ENCODE measurements at regions not wholly inside any gene's neighbourhood (a gene's known extent, or its start where the extent isn't known, plus 50 kb on each side); places are given as distances from the start of the nearest gene placed in this dataset.

- ATAC-seq, result no peak
- Histone ChIP-seq H2AFZ (peak overlapping the region; percentile 52; the same call in 1 of the 2 replicates), H3K36me3 (ENCODE audit: insufficient read depth) (no peaks in the 10 kb centered on the region), H3K79me2 (replicated peaks; ENCODE audit: insufficient read depth) (no peaks in the 10 kb centered on the region), H3K4me1 (ENCODE audit: insufficient read depth) (no peaks in the 10 kb centered on the region), H3K4me3 (no peak overlapping the region), H3K4me2 (no peak overlapping the region), H3K9me2 (ENCODE audit: insufficient read depth) (no peaks in the 10 kb centered on the region), H3K27me3 (ENCODE audit: insufficient read depth) (no peaks in the 10 kb centered on the region), H4K20me1 (replicated peaks; ENCODE audit: insufficient read depth) (no peaks in the 10 kb centered on the region), H3K27ac (ENCODE audit: low read depth) (no peak overlapping the region), H3F3A (replicated peaks; ENCODE audit: low read depth) (no peaks in the 10 kb centered on the region)
- no peak for TF ChIP-seq EZH2phosphoT487 (IDR thresholded peaks at IDR 0.05; ENCODE audit: unreplicated experiment)
- no peak for TF ChIP-seq ZNF331 (CRISPR knock-in tag; IDR thresholded peaks at IDR 0.05; ENCODE audit: low read depth)
- no peak for TF ChIP-seq REST (IDR thresholded peaks at IDR 0.05; ENCODE audit: unreplicated experiment)
- TF ChIP-seq EZH2 (IDR thresholded peaks at IDR 0.05; ENCODE audit: low read depth, unreplicated experiment), result no peak
- TF ChIP-seq POLR2AphosphoS5 (IDR thresholded peaks at IDR 0.05; ENCODE audit: low read depth), result no peak
- TF ChIP-seq NANOG (IDR thresholded peaks at IDR 0.05; ENCODE audit: borderline replicate concordance), result no peak
- TF ChIP-seq CREB1 (CRISPR knock-in tag; IDR thresholded peaks at IDR 0.05; ENCODE audit: low read depth), result no peak
- TF ChIP-seq, protein P1, sequence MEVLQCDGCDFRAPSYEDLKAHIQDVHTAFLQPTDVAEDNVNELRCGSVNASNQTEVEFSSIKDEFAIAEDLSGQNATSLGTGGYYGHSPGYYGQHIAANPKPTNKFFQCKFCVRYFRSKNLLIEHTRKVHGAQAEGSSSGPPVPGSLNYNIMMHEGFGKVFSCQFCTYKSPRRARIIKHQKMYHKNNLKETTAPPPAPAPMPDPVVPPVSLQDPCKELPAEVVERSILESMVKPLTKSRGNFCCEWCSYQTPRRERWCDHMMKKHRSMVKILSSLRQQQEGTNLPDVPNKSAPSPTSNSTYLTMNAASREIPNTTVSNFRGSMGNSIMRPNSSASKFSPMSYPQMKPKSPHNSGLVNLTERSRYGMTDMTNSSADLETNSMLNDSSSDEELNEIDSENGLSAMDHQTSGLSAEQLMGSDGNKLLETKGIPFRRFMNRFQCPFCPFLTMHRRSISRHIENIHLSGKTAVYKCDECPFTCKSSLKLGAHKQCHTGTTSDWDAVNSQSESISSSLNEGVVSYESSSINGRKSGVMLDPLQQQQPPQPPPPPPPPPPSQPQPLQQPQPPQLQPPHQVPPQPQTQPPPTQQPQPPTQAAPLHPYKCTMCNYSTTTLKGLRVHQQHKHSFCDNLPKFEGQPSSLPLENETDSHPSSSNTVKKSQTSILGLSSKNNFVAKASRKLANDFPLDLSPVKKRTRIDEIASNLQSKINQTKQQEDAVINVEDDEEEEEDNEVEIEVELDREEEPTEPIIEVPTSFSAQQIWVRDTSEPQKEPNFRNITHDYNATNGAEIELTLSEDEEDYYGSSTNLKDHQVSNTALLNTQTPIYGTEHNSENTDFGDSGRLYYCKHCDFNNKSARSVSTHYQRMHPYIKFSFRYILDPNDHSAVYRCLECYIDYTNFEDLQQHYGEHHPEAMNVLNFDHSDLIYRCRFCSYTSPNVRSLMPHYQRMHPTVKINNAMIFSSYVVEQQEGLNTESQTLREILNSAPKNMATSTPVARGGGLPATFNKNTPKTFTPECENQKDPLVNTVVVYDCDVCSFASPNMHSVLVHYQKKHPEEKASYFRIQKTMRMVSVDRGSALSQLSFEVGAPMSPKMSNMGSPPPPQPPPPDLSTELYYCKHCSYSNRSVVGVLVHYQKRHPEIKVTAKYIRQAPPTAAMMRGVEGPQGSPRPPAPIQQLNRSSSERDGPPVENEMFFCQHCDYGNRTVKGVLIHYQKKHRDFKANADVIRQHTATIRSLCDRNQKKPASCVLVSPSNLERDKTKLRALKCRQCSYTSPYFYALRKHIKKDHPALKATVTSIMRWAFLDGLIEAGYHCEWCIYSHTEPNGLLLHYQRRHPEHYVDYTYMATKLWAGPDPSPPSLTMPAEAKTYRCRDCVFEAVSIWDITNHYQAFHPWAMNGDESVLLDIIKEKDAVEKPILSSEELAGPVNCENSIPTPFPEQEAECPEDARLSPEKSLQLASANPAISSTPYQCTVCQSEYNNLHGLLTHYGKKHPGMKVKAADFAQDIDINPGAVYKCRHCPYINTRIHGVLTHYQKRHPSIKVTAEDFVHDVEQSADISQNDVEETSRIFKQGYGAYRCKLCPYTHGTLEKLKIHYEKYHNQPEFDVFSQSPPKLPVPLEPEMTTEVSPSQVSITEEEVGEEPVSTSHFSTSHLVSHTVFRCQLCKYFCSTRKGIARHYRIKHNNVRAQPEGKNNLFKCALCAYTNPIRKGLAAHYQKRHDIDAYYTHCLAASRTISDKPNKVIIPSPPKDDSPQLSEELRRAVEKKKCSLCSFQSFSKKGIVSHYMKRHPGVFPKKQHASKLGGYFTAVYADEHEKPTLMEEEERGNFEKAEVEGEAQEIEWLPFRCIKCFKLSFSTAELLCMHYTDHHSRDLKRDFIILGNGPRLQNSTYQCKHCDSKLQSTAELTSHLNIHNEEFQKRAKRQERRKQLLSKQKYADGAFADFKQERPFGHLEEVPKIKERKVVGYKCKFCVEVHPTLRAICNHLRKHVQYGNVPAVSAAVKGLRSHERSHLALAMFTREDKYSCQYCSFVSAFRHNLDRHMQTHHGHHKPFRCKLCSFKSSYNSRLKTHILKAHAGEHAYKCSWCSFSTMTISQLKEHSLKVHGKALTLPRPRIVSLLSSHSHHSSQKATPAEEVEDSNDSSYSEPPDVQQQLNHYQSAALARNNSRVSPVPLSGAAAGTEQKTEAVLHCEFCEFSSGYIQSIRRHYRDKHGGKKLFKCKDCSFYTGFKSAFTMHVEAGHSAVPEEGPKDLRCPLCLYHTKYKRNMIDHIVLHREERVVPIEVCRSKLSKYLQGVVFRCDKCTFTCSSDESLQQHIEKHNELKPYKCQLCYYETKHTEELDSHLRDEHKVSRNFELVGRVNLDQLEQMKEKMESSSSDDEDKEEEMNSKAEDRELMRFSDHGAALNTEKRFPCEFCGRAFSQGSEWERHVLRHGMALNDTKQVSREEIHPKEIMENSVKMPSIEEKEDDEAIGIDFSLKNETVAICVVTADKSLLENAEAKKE (CRISPR knock-in tag; IDR thresholded peaks at IDR 0.05), result no peak
- no peak for TF ChIP-seq ZNF114 (CRISPR knock-in tag; IDR thresholded peaks at IDR 0.05)
- TF ChIP-seq JUNB (IDR thresholded peaks at IDR 0.05; ENCODE audit: unreplicated experiment), result no peak
- TF ChIP-seq, protein P2, sequence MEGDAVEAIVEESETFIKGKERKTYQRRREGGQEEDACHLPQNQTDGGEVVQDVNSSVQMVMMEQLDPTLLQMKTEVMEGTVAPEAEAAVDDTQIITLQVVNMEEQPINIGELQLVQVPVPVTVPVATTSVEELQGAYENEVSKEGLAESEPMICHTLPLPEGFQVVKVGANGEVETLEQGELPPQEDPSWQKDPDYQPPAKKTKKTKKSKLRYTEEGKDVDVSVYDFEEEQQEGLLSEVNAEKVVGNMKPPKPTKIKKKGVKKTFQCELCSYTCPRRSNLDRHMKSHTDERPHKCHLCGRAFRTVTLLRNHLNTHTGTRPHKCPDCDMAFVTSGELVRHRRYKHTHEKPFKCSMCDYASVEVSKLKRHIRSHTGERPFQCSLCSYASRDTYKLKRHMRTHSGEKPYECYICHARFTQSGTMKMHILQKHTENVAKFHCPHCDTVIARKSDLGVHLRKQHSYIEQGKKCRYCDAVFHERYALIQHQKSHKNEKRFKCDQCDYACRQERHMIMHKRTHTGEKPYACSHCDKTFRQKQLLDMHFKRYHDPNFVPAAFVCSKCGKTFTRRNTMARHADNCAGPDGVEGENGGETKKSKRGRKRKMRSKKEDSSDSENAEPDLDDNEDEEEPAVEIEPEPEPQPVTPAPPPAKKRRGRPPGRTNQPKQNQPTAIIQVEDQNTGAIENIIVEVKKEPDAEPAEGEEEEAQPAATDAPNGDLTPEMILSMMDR (conservative IDR thresholded peaks at IDR 0.05; ENCODE audit: low read depth in 2 of 2), result no peak
- TF ChIP-seq STAT1 (IDR thresholded peaks at IDR 0.05; ENCODE audit: unreplicated experiment), result no peak
- TF ChIP-seq, protein P3, sequence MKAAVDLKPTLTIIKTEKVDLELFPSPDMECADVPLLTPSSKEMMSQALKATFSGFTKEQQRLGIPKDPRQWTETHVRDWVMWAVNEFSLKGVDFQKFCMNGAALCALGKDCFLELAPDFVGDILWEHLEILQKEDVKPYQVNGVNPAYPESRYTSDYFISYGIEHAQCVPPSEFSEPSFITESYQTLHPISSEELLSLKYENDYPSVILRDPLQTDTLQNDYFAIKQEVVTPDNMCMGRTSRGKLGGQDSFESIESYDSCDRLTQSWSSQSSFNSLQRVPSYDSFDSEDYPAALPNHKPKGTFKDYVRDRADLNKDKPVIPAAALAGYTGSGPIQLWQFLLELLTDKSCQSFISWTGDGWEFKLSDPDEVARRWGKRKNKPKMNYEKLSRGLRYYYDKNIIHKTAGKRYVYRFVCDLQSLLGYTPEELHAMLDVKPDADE (IDR thresholded peaks at IDR 0.05), result no peak
- Mint-ChIP-seq H3K27ac (no peak overlapping the region), H3K4me3 (no peak overlapping the region), H3K4me1 (no peaks in the 10 kb centered on the region), H3K9me3 (no peaks in the 10 kb centered on the region; the same call in 2 of the 3 replicates), H3K27me3 (ENCODE audit: insufficient read depth, low read depth, poor library complexity) (peaks cover 2% of the 10 kb centered on the region), H3K36me3 (ENCODE audit: low read depth) (no peaks in the 10 kb centered on the region)
- DNase-seq (ENCODE audit: low spot score), result no peak
Measured at GRCh38 chr5:37889612-37890317, 49.9 kb upstream of the GDNF start.
